ENCODE measurements at regions not wholly inside any gene's neighbourhood (a gene's known extent, or its start where the extent isn't known, plus 50 kb on each side); places are given as distances from the start of the nearest gene placed in this dataset.

- TF ChIP-seq CTCF (IDR thresholded peaks at IDR 0.05), result no peak
- no peak for TF ChIP-seq POLR2A (IDR thresholded peaks at IDR 0.05)
Observed at GRCh38 chr20:12211361-12211760, 293.7 kb downstream of the BTBD3 start.
